ENCODE measurements at regions not wholly inside any gene's neighbourhood (a gene's known extent, or its start where the extent isn't known, plus 50 kb on each side); places are given as distances from the start of the nearest gene placed in this dataset.

DNA sequence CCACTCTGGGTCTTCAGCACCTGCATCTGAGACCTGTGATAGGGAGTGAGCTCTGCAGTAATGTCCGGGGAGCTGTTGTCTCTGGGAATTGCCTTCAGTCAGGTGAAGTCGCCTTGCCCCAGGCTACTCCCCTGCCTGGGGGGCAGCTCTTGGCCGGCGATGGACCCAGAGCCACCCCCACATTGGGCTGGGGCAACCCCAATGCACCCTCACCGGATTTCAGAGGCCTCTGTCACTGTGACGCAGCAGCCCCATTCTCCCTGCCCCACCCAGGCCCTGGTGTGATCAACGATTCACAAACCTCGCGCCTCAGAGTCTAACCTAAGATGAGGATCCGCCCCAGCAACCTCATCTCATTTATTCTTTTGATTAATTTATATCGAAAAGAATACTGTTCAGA, 303.6 kb downstream of the NDUFA10 start:
- no peak for ATAC-seq
- TF ChIP-seq, protein P1, sequence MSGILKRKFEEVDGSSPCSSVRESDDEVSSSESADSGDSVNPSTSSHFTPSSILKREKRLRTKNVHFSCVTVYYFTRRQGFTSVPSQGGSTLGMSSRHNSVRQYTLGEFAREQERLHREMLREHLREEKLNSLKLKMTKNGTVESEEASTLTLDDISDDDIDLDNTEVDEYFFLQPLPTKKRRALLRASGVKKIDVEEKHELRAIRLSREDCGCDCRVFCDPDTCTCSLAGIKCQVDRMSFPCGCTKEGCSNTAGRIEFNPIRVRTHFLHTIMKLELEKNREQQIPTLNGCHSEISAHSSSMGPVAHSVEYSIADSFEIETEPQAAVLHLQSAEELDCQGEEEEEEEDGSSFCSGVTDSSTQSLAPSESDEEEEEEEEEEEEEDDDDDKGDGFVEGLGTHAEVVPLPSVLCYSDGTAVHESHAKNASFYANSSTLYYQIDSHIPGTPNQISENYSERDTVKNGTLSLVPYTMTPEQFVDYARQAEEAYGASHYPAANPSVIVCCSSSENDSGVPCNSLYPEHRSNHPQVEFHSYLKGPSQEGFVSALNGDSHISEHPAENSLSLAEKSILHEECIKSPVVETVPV (CRISPR knock-in tag; IDR thresholded peaks at IDR 0.05): no peak
- TF ChIP-seq ZNF70 (CRISPR knock-in tag; IDR thresholded peaks at IDR 0.05) (no peak), OSR1 (CRISPR knock-in tag; IDR thresholded peaks at IDR 0.05) (no peak), CSDC2 (CRISPR knock-in tag; IDR thresholded peaks at IDR 0.05) (no peak), ARNTL (CRISPR knock-in tag; IDR thresholded peaks at IDR 0.05; ENCODE audit: borderline replicate concordance, low read depth) (no peak), ZC3H10 (CRISPR knock-in tag; IDR thresholded peaks at IDR 0.05) (no peak), SNAI2 (CRISPR knock-in tag; IDR thresholded peaks at IDR 0.05) (no peak), PPARA (CRISPR knock-in tag; IDR thresholded peaks at IDR 0.05; ENCODE audit: borderline replicate concordance) (no peak), ESRRG (CRISPR knock-in tag; IDR thresholded peaks at IDR 0.05) (no peak), TOX (CRISPR knock-in tag; IDR thresholded peaks at IDR 0.05; ENCODE audit: borderline replicate concordance) (no peak), ZFP3 (CRISPR knock-in tag; IDR thresholded peaks at IDR 0.05) (no peak), TCF4 (CRISPR knock-in tag; IDR thresholded peaks at IDR 0.05; ENCODE audit: borderline replicate concordance) (no peak), RARB (CRISPR knock-in tag; IDR thresholded peaks at IDR 0.05) (no peak), GLIS3 (CRISPR knock-in tag; IDR thresholded peaks at IDR 0.05) (no peak), ZNF565 (CRISPR knock-in tag; conservative IDR thresholded peaks at IDR 0.05; ENCODE audit: low read depth) (no peak)
- TF ChIP-seq, protein P2, sequence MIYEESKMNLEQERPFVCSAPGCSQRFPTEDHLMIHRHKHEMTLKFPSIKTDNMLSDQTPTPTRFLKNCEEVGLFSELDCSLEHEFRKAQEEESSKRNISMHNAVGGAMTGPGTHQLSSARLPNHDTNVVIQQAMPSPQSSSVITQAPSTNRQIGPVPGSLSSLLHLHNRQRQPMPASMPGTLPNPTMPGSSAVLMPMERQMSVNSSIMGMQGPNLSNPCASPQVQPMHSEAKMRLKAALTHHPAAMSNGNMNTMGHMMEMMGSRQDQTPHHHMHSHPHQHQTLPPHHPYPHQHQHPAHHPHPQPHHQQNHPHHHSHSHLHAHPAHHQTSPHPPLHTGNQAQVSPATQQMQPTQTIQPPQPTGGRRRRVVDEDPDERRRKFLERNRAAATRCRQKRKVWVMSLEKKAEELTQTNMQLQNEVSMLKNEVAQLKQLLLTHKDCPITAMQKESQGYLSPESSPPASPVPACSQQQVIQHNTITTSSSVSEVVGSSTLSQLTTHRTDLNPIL (CRISPR knock-in tag; IDR thresholded peaks at IDR 0.05; ENCODE audit: low read depth): no peak
- TF ChIP-seq, protein P3, sequence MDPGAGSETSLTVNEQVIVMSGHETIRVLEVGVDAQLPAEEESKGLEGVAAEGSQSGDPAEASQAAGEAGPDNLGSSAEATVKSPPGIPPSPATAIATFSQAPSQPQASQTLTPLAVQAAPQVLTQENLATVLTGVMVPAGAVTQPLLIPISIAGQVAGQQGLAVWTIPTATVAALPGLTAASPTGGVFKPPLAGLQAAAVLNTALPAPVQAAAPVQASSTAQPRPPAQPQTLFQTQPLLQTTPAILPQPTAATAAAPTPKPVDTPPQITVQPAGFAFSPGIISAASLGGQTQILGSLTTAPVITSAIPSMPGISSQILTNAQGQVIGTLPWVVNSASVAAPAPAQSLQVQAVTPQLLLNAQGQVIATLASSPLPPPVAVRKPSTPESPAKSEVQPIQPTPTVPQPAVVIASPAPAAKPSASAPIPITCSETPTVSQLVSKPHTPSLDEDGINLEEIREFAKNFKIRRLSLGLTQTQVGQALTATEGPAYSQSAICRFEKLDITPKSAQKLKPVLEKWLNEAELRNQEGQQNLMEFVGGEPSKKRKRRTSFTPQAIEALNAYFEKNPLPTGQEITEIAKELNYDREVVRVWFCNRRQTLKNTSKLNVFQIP (CRISPR knock-in tag; IDR thresholded peaks at IDR 0.05; ENCODE audit: borderline replicate concordance, low read depth): no peak
- TF ChIP-seq, protein P4, sequence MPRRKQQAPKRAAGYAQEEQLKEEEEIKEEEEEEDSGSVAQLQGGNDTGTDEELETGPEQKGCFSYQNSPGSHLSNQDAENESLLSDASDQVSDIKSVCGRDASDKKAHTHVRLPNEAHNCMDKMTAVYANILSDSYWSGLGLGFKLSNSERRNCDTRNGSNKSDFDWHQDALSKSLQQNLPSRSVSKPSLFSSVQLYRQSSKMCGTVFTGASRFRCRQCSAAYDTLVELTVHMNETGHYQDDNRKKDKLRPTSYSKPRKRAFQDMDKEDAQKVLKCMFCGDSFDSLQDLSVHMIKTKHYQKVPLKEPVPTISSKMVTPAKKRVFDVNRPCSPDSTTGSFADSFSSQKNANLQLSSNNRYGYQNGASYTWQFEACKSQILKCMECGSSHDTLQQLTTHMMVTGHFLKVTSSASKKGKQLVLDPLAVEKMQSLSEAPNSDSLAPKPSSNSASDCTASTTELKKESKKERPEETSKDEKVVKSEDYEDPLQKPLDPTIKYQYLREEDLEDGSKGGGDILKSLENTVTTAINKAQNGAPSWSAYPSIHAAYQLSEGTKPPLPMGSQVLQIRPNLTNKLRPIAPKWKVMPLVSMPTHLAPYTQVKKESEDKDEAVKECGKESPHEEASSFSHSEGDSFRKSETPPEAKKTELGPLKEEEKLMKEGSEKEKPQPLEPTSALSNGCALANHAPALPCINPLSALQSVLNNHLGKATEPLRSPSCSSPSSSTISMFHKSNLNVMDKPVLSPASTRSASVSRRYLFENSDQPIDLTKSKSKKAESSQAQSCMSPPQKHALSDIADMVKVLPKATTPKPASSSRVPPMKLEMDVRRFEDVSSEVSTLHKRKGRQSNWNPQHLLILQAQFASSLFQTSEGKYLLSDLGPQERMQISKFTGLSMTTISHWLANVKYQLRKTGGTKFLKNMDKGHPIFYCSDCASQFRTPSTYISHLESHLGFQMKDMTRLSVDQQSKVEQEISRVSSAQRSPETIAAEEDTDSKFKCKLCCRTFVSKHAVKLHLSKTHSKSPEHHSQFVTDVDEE (CRISPR knock-in tag; IDR thresholded peaks at IDR 0.05): no peak

DNA sequence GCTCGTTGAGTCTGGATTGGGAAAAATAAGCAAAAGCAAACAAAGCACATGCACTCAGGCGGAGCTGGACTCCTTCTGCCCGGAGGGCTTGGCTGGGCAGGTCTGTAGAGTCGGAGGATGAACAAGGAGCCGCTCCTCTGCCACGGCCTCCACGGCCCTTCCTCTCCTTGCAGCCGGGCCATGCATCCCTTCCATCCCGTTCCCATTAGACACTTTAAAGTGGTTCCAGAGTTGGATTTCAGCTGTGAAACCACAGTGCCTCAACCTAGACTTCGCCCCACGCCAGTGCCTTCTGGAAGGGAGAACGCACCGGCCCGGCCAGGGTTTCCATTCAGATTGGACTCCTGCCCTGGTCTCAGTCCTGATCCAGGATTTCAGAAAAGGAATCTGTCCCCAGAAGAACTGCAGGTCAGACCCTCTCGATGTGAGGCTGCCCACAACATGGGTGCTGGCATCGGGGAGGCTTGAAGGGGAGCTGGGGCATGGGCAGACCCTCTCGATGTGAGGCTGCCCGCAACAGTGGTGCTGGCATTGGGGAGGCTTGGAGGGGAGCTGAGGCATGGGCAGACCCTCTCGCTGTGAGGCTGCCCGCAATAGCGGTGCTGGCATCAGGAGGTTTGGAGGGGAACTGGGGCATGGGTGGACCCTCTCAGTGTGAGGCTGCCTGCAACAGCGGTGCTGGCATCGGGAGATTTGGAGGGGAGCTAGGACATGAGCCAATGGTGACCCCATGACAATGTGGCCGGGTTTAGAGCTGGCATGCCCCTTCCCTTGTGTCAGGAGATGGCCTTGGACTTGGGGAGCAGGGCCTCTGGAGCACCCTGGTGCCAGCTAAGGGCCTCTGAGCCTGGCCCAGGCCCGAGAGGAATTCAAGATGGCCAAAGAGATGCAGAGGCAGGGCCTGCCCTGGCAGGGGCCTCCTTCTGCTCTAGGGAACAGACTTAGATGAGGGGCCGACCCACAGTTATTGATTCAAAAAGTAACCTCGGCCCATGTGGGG, 304.5 kb downstream of the NDUFA10 start:
- TF ChIP-seq GLIS3 (CRISPR knock-in tag; IDR thresholded peaks at IDR 0.05) (no peak), RARB (CRISPR knock-in tag; IDR thresholded peaks at IDR 0.05) (no peak), SNAI2 (CRISPR knock-in tag; IDR thresholded peaks at IDR 0.05) (no peak), PPARA (CRISPR knock-in tag; IDR thresholded peaks at IDR 0.05; ENCODE audit: borderline replicate concordance) (no peak), ARNTL (CRISPR knock-in tag; IDR thresholded peaks at IDR 0.05; ENCODE audit: borderline replicate concordance, low read depth) (no peak), OSR1 (CRISPR knock-in tag; IDR thresholded peaks at IDR 0.05) (no peak), ZFP30 (CRISPR knock-in tag; IDR thresholded peaks at IDR 0.05) (no peak)
- TF ChIP-seq, protein P1 (CRISPR knock-in tag; IDR thresholded peaks at IDR 0.05): no peak
- no peak for ATAC-seq
